ENCODE measurements at regions not wholly inside any gene's neighbourhood (a gene's known extent, or its start where the extent isn't known, plus 50 kb on each side); places are given as distances from the start of the nearest gene placed in this dataset.

GRCh38 chr3:73137736-73138403, 76.4 kb downstream of the EBLN2 start:
- ATAC-seq (no peak), DNase-seq (no peak)
- peaks cover 0 to 18% (median 5%) of the 10 kb centered on the region in 12 donors for H3K9me3 ChIP-seq

DNA sequence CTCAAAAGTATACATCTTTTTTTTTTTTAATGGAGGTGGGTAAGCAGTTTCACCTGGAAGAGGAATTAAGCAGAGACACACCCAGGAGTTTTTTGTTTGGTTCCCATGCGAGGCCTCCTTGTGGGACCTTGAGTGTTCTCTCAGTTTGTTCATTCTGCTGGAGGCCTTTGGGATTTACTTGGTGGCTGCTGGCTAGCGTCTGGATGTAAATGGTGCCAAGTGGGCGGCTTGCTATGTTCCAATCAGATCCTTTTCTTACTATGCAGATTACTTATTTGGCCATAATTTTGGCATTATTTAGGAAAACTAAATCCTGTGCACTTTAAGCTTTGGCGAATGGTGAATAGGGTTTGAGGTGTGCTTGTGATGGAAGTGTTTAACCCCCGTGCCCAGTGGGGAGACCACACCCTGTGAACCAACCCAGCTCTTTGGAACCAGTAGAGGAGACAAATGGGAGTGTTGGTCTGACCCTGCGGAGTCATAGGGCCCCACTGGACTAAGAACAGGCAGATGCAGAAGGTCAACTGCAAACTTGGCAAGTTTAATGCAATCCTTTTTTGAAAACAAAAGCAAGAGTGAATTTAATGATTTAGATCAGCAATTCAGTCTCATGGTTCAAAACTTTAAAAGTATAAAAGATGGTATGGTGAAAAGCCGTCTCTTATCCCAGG, 79.4 kb downstream of the EBLN2 start:
- intact Hi-C loops (cut with DNase I), result loop anchor here in 1 of 10 donors (10.0 kb wide), 1 partner anchor 274 kb away; no protein-coding TSS in a partner anchor
- TF ChIP-seq POLR2A (IDR thresholded peaks at IDR 0.05), result no peak
- TF ChIP-seq, protein P1, sequence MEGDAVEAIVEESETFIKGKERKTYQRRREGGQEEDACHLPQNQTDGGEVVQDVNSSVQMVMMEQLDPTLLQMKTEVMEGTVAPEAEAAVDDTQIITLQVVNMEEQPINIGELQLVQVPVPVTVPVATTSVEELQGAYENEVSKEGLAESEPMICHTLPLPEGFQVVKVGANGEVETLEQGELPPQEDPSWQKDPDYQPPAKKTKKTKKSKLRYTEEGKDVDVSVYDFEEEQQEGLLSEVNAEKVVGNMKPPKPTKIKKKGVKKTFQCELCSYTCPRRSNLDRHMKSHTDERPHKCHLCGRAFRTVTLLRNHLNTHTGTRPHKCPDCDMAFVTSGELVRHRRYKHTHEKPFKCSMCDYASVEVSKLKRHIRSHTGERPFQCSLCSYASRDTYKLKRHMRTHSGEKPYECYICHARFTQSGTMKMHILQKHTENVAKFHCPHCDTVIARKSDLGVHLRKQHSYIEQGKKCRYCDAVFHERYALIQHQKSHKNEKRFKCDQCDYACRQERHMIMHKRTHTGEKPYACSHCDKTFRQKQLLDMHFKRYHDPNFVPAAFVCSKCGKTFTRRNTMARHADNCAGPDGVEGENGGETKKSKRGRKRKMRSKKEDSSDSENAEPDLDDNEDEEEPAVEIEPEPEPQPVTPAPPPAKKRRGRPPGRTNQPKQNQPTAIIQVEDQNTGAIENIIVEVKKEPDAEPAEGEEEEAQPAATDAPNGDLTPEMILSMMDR (IDR thresholded peaks at IDR 0.05), result no peak
- DNase-seq (no peak), ATAC-seq (no peak)
- Histone ChIP-seq H3K27me3 (no peaks in the 10 kb centered on the region), H3K27ac (no peak overlapping the region), H3K36me3 (no peaks in the 10 kb centered on the region), H3K4me3 (no peak overlapping the region), H3K9me3 (no peaks in the 10 kb centered on the region), H3K4me1 (peaks cover 0 to 26% (median 10%) of the 10 kb centered on the region in 12 donors)
- 73 to 80% (median 77%) methylated on average over 7 of the region's 7 CpGs for WGBS, 4 donors

More at GRCh38 chr3:73137736-73138403, 76.4 kb downstream of the EBLN2 start:
- Histone ChIP-seq H3K36me3 (no peaks in the 10 kb centered on the region), H3K27ac (no peak overlapping the region), H3K4me1 (peaks cover 0 to 9% (median 0%) of the 10 kb centered on the region in 12 donors), H3K4me3 (no peak overlapping the region), H3K27me3 (no peaks in the 10 kb centered on the region)
- WGBS, 4 donors, result 87 to 96% (median 90%) methylated on average over 6 of the region's 6 CpGs
- intact Hi-C loops (cut with DNase I), result no loop called here
- no peak for TF ChIP-seq POLR2A (IDR thresholded peaks at IDR 0.05)
- TF ChIP-seq, protein P1 (IDR thresholded peaks at IDR 0.05), result no peak

DNA sequence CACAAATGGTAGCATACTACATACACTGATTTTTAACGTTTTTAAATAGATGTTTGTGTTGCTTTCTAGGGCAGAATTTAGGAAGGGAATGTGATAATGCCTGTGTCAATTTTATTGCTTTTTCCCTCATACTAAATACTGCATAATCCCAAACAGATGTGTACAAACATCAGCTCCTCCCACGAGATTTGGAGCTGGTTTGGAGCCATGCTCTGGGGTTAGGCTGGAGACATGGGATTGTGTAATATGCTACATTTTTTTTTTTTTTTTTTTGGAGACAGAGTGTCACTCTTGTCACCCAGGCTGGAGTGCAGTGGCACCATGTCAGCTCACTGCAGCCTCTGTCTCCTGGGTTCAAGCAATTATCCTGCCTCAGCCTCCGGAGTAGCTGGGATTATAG, 80.1 kb downstream of the EBLN2 start:
- H3K27me3 ChIP-seq, result no peaks in the 10 kb centered on the region
- ATAC-seq (peak in 1 of 4 donors; percentile 38), DNase-seq (peak in 2 of 5 donors; percentile 17 to 58)
- intact Hi-C loops (cut with DNase I), result loop anchor here in 1 of 10 donors (10.0 kb wide), 1 partner anchor 273 kb away; no protein-coding TSS in a partner anchor
- no peaks in the 10 kb centered on the region for H3K36me3 ChIP-seq
- no peaks in the 10 kb centered on the region for H3K9me3 ChIP-seq
- no peak overlapping the region for H3K4me3 ChIP-seq
- TF ChIP-seq POLR2A (IDR thresholded peaks at IDR 0.05), result no peak
- TF ChIP-seq, protein P1 (IDR thresholded peaks at IDR 0.05), result no peak
- peaks cover 0 to 26% (median 10%) of the 10 kb centered on the region in 12 donors for H3K4me1 ChIP-seq
- WGBS, 4 donors, result 61 to 72% (median 71%) methylated on average over 3 of the region's 3 CpGs
- no peak overlapping the region for H3K27ac ChIP-seq

DNA sequence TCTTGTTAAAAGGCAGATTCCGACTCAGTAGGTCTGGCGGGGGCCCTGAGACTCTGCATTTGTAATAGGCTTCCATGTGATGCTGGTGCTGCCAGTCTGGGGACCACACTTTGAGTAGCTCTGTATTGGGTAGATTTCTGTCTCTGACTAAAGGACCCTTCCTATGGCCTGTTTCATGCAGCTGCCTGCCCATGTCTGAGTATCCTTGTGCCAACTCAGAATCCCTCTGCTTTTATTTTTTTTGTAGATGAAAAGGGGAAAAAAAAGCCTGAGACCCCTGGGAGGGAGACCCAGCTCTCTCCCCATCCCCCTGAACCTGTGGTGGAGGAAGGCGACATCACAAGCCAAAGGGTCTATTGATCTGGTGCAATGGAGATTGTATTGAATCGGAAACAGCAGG, 81.9 kb downstream of the EBLN2 start:
- intact Hi-C loops (cut with DNase I), result loop anchor here in 1 of 10 donors (10.0 kb wide), 1 partner anchor 271 kb away; no protein-coding TSS in a partner anchor
- H3K27me3 ChIP-seq, result no peaks in the 10 kb centered on the region
- no peaks in the 10 kb centered on the region for H3K9me3 ChIP-seq
- WGBS, 4 donors, result 88 to 92% (median 92%) methylated on average over 4 of the region's 4 CpGs
- no peak for TF ChIP-seq POLR2A (IDR thresholded peaks at IDR 0.05)
- TF ChIP-seq, protein P1 (IDR thresholded peaks at IDR 0.05), result no peak
- no peaks in the 10 kb centered on the region for H3K36me3 ChIP-seq
- peak overlapping the region in 2 of 12 donors; percentile 29 to 57 for H3K27ac ChIP-seq
- no peak for ATAC-seq
- peaks cover 0 to 40% (median 17%) of the 10 kb centered on the region in 12 donors for H3K4me1 ChIP-seq
- no peak for DNase-seq
- no peak overlapping the region for H3K4me3 ChIP-seq

Data from heart left ventricle (tissue), 16 donors.